ENCODE measurements at regions not wholly inside any gene's neighbourhood (a gene's known extent, or its start where the extent isn't known, plus 50 kb on each side); places are given as distances from the start of the nearest gene placed in this dataset.

- no peak for TF ChIP-seq RAD21 (IDR thresholded peaks at IDR 0.05; ENCODE audit: low read depth)
- no peak for TF ChIP-seq REST (IDR thresholded peaks at IDR 0.05; ENCODE audit: low read depth)
- no peak for TF ChIP-seq EP300 (IDR thresholded peaks at IDR 0.05; ENCODE audit: borderline replicate concordance)
- TF ChIP-seq MAX (IDR thresholded peaks at IDR 0.05), result no peak
- no peak for TF ChIP-seq YY1 (IDR thresholded peaks at IDR 0.05; ENCODE audit: low read depth)
- no peak for TF ChIP-seq FOXM1 (IDR thresholded peaks at IDR 0.05; ENCODE audit: borderline replicate concordance, low read depth)
- no peak for TF ChIP-seq CEBPB (IDR thresholded peaks at IDR 0.05)
Observed at GRCh38 chr12:65634061-65634460, 190.2 kb upstream of the HMGA2 start.

All from Ishikawa (cell line).